BLaER1 treated with 17β-estradiol and CSF1 and Interleukin-3, amounts not matched to agents 10 nM and 100 nM (cell line): ENCODE measurements at regions not wholly inside any gene's neighbourhood (a gene's known extent, or its start where the extent isn't known, plus 50 kb on each side); places are given as distances from the start of the nearest gene placed in this dataset.

Experiments
- H3K27ac ChIP-seq, 11 experiments: shearing (Covaris generic); formaldehyde crosslinking; 2 replicates each; pipeline ENCODE4 v1.8.1; 2022
- H3K27me3 ChIP-seq, 11 experiments: shearing (Covaris generic); formaldehyde crosslinking; 2 replicates each; pipeline ENCODE4 v1.8.1; 2022
- H3K36me3 ChIP-seq, 11 experiments: shearing (Covaris generic); formaldehyde crosslinking; 2 replicates each; pipeline ENCODE4 v1.8.1; 2022
- H3K4me1 ChIP-seq, 10 experiments: shearing (Covaris generic); formaldehyde crosslinking; 2 replicates each; pipeline ENCODE4 v1.8.1; 2022
- H3K4me2 ChIP-seq, 11 experiments: shearing (Covaris generic); formaldehyde crosslinking; 2 replicates each; pipeline ENCODE4 v1.8.1; 2022
- H3K4me3 ChIP-seq, 10 experiments: shearing (Covaris generic); formaldehyde crosslinking; 2 replicates each; pipeline ENCODE4 v1.8.1; 2022
- H3K9ac ChIP-seq, 11 experiments: shearing (Covaris generic); formaldehyde crosslinking; 2 replicates each; pipeline ENCODE4 v1.8.1; 2022
- H3K9me3 ChIP-seq, 11 experiments: shearing (Covaris generic); formaldehyde crosslinking; replicated peaks in 1 of 11; 2 replicates each; pipeline ENCODE4 v1.8.1; 2022
- H4K20me1 ChIP-seq, 11 experiments: shearing (Covaris generic); formaldehyde crosslinking; 2 replicates each; pipeline ENCODE4 v1.8.1; 2022
- Cebpa-rat ChIP-seq, 11 experiments: shearing (Covaris generic); IDR thresholded peaks; 2 replicates each; pipeline ENCODE4 v1.8.1; 2022

DNA sequence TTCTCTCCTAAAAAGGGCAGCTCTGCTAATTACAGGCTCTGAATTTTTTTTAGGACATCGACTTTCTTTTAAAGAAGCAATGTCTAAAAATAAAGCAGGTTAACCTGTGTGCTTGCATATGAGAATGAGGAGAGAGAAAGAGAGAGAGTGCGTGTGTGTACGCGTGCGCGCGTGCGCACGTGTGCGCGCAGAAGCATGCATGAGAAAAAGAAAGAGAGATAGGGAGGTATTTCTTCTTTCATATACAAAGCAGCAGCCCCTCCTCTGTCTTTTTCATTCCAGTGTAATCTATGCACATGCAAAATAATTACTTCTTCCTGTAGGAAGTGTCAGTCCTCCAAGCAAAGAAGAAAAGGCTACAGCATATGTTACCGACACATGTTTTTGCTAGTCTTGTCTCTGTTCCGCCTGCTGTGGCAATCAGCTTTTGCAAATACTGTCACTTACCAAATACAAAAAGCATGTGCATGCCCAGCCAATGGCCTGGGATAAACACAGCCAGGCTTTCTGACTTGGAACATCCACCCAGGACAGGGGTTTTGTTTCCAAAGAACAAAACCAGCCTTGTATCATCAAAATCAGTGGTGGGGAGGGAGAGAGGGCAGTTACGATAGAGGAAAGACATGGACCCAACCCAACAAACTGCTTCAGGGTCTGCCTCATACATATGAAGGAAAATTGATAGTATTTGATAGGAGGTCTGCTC, 252.3 kb upstream of the SLC24A2 start:
- no peak for TF ChIP-seq Cebpa-rat (IDR thresholded peaks at IDR 0.05)
- H3K27me3 ChIP-seq, result no peaks in the 10 kb centered on the region
- H4K20me1 ChIP-seq, result no peaks in the 10 kb centered on the region
- H3K4me3 ChIP-seq, result no peak overlapping the region
- no peak overlapping the region for H3K27ac ChIP-seq
- H3K4me1 ChIP-seq, result 0 out of 20 replicates have a peak, but pooled peaks cover 0 to 4% (median 0%) of the 10 kb centered on the region in 10 experiments
- no peak overlapping the region for H3K9ac ChIP-seq
- no peaks in the 10 kb centered on the region for H3K9me3 ChIP-seq
- no peaks in the 10 kb centered on the region for H3K36me3 ChIP-seq
- H3K4me2 ChIP-seq, result no peak overlapping the region

DNA sequence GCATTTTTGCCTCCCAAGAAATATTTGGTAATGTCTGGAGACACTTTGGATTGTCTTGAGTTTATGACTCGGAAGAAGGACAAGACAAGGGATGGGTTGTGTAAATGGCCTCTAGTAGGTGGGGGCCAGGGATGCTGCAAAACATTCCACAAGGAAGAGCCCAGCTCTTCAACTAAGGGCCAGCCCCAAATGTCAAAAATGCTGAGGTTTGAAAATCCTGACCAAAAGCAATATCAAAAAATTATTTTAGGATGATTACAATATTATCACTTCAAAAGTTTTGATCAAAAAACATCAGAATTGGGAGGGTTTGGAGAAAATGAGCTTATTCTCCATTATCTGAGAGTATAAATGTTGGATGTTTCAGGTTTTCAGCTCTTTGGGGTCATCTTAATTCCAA, 248.9 kb upstream of the SLC24A2 start:
- Histone ChIP-seq H3K9me3 (no peaks in the 10 kb centered on the region), H3K9ac (no peak overlapping the region), H3K4me1 (0 out of 20 replicates have a peak, but pooled peaks cover 0 to 5% (median 0%) of the 10 kb centered on the region in 10 experiments), H3K4me2 (no peak overlapping the region), H3K27ac (no peak overlapping the region), H4K20me1 (no peaks in the 10 kb centered on the region), H3K27me3 (no peaks in the 10 kb centered on the region), H3K4me3 (no peak overlapping the region), H3K36me3 (no peaks in the 10 kb centered on the region)
- TF ChIP-seq Cebpa-rat (IDR thresholded peaks at IDR 0.05), result no peak

DNA sequence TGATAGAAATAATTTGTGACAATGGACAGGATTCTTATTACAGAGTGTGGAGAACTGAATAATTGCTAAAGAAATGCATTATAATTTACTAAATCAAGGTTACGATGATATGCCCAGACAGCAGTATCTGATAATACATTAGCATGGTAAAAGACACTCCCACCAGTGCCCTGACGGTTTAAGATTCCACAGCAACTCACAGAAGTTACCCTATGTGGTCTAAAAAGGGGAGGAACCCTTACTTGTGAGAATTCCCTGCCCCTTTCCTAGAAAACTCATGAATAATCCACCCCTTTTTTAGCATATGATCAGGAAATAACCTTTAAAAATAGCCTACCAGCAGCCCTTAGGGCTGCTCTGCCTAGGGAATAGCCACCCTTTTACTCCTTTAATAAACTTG, 244.7 kb upstream of the SLC24A2 start:
- H3K4me2 ChIP-seq, result no peak overlapping the region
- H3K9me3 ChIP-seq, result no peaks in the 10 kb centered on the region
- no peak overlapping the region for H3K9ac ChIP-seq
- 0 out of 20 replicates have a peak, but pooled peaks cover 0 to 5% (median 0%) of the 10 kb centered on the region in 10 experiments for H3K4me1 ChIP-seq
- H3K4me3 ChIP-seq, result no peak overlapping the region
- no peak for TF ChIP-seq Cebpa-rat (IDR thresholded peaks at IDR 0.05)
- no peaks in the 10 kb centered on the region for H3K36me3 ChIP-seq
- no peaks in the 10 kb centered on the region for H4K20me1 ChIP-seq
- no peak overlapping the region for H3K27ac ChIP-seq
- H3K27me3 ChIP-seq, result no peaks in the 10 kb centered on the region

DNA sequence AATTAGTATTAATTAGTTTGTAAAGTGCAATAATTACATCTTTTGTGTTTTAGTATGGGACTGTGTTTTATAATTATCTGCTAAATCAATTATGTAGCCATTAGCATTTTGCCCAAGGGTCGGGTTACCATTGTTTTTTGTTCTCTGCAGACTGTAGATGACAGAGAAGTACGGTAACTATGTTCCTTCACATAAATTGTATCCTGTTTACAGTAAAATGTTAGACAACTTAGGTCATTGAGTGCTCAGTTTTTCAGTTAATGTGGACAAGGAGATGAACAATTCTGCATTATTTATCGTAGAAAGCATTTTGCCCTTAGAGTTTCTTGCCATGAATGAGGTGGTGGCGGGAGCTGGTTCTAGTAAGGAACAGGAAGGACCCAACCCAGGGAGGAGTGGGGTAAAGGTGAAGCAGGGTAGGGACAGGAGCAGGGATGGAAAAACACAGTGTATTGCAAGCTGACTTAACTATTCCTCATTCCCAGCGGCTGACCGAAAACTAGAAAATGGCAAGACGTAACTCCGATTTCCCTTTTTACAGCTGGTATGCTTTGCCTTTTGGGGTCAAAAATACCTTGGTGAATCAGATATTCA, 243.7 kb upstream of the SLC24A2 start:
- Histone ChIP-seq H3K4me2 (no peak overlapping the region), H3K4me3 (no peak overlapping the region), H3K9ac (no peak overlapping the region), H4K20me1 (no peaks in the 10 kb centered on the region), H3K4me1 (0 out of 20 replicates have a peak, but pooled peaks cover 0 to 5% (median 0%) of the 10 kb centered on the region in 10 experiments), H3K36me3 (no peaks in the 10 kb centered on the region), H3K9me3 (no peaks in the 10 kb centered on the region), H3K27me3 (no peaks in the 10 kb centered on the region), H3K27ac (no peak overlapping the region)
- TF ChIP-seq Cebpa-rat (IDR thresholded peaks at IDR 0.05), result no peak

DNA sequence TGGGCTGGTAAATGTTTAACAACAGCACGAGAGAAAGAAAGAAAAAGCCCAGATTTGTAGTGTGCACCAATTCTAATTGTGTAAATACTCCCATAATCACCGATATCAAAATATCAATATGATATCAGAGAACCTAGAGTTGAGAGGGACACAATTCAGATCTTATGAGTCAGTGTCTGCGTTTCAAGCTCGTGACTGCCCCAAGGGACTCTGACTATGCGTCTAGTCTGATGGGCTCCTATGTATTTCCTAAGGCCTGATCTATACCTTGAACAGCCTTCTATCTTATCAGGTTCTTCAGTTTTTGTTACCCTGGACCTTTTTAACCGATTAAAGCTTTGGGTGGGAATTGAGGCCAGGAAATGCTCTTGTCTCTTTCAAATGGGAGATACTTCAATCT, 243.0 kb upstream of the SLC24A2 start:
- Histone ChIP-seq H3K4me1 (0 out of 20 replicates have a peak, but pooled peaks cover 0 to 5% (median 0%) of the 10 kb centered on the region in 10 experiments), H3K27me3 (no peaks in the 10 kb centered on the region), H3K36me3 (no peaks in the 10 kb centered on the region), H3K4me2 (no peak overlapping the region), H3K9ac (no peak overlapping the region), H3K9me3 (no peaks in the 10 kb centered on the region), H3K27ac (no peak overlapping the region), H4K20me1 (no peaks in the 10 kb centered on the region), H3K4me3 (no peak overlapping the region)
- no peak for TF ChIP-seq Cebpa-rat (IDR thresholded peaks at IDR 0.05)

DNA sequence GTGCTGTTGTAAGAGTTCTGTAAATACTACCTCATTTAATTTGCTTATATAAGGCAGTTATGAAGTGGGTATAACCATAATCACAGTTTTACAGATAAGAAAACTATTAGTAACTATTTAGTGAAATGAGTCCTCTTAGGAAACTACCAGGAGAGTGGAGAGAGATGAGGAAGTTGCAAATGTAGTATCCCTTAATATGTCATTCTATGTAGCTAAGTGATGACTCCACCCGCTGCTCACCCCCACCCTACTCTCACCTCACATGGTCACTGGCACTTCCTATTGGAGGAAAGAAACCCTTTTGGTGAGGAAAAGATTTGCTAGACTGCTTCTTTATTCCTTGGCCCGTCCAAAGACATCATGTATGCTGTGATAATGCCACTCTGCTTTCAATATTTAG, 241.8 kb upstream of the SLC24A2 start:
- TF ChIP-seq Cebpa-rat (IDR thresholded peaks at IDR 0.05), result no peak
- no peaks in the 10 kb centered on the region for H3K27me3 ChIP-seq

DNA sequence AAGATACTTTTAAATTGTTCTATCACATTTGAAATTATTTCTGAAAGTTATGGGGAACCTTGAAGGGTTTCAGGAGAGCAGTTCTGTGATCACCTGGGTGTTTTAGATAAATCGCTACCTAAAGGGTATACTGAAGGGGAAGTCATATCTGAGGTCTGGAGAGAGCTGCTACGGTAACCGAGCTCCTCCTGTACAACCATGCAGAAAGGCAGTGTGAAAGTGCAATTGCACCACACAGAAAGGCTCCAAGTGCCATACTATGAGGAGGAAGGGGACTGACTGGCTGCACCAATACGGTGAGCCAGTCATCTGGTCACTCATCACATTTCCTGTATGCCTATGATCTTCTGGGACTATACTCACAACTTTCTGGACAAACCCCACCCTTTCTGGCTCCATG, 241.4 kb upstream of the SLC24A2 start:
- no peak for TF ChIP-seq Cebpa-rat (IDR thresholded peaks at IDR 0.05)
- H3K4me1 ChIP-seq, result 0 out of 20 replicates have a peak, but pooled peaks cover 0 to 5% (median 0%) of the 10 kb centered on the region in 10 experiments
- H3K27ac ChIP-seq, result no peak overlapping the region

More for the DNA sequence above, 241.8 kb upstream of the SLC24A2 start:
- Histone ChIP-seq H4K20me1 (no peaks in the 10 kb centered on the region), H3K9ac (no peak overlapping the region), H3K4me2 (no peak overlapping the region), H3K4me3 (no peak overlapping the region), H3K4me1 (0 out of 20 replicates have a peak, but pooled peaks cover 0 to 5% (median 0%) of the 10 kb centered on the region in 10 experiments), H3K36me3 (no peaks in the 10 kb centered on the region), H3K27ac (no peak overlapping the region), H3K9me3 (no peaks in the 10 kb centered on the region)

DNA sequence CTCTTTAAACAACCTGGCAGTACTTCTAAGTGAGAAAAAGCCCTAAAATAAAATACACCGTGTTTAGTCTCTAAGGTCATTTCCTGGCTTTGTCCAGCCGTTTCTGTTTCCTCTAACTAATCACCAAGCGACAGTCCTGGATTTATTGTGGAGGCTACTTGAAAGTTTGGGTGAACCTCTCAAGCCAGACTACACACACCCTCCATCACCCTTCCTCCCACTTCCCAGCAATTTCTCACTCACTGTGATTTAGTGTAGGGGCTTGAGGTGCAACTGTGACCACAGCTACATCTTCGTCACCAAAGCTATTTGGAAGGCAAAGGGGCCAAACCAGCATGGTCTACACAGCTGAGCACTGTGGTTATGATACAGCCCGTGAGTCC, 240.0 kb upstream of the SLC24A2 start:
- no peak overlapping the region for H3K27ac ChIP-seq
- H3K36me3 ChIP-seq, result no peaks in the 10 kb centered on the region
- no peak overlapping the region for H3K4me3 ChIP-seq
- no peaks in the 10 kb centered on the region for H3K9me3 ChIP-seq
- H4K20me1 ChIP-seq, result no peaks in the 10 kb centered on the region
- 0 out of 20 replicates have a peak, but pooled peaks cover 0 to 4% (median 0%) of the 10 kb centered on the region in 10 experiments for H3K4me1 ChIP-seq
- H3K9ac ChIP-seq, result no peak overlapping the region
- H3K4me2 ChIP-seq, result no peak overlapping the region
- TF ChIP-seq Cebpa-rat (IDR thresholded peaks at IDR 0.05), result no peak
- no peaks in the 10 kb centered on the region for H3K27me3 ChIP-seq

More for the DNA sequence above, 241.4 kb upstream of the SLC24A2 start:
- Histone ChIP-seq H4K20me1 (no peaks in the 10 kb centered on the region), H3K4me3 (no peak overlapping the region), H3K27me3 (no peaks in the 10 kb centered on the region), H3K4me2 (no peak overlapping the region), H3K36me3 (no peaks in the 10 kb centered on the region), H3K9ac (no peak overlapping the region), H3K9me3 (no peaks in the 10 kb centered on the region)

DNA sequence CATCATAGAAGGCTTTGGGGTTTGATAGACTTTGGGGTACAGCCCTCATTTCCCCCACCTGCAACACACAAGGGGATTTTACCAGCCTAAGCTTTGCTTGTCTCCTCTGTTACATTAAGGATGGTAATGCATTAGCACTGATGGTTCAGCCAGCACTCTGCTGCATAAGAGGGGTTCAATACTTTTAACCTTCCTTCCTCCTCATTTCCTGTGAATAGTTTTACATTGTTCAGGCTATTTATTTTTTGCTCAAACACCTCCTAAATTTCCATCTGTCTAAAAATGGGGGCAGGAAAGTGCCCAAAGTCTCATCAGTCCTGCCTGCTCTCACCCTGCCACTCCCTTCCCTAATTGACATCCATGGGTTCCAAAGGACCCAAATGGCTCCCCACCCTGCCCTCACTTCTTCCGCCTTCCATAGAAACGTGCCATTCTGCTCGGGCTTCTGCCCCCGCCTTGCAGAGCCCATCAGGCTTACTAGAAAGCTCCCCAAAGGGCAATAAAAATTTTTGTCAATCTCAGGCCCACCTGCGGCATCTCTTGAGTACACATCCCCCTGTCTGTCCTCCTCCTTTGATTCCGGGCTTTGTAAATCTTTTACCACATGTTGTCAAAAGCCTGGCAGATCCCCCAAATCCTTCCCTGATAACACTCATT, 239.5 kb upstream of the SLC24A2 start:
- Histone ChIP-seq H3K4me2 (no peak overlapping the region), H3K36me3 (no peaks in the 10 kb centered on the region), H3K27me3 (no peaks in the 10 kb centered on the region), H3K9me3 (no peaks in the 10 kb centered on the region), H3K9ac (no peak overlapping the region), H3K4me1 (no peaks in the 10 kb centered on the region), H4K20me1 (no peaks in the 10 kb centered on the region), H3K4me3 (no peak overlapping the region), H3K27ac (no peak overlapping the region)
- no peak for TF ChIP-seq Cebpa-rat (IDR thresholded peaks at IDR 0.05)
